K562 (cell line): ENCODE measurements at regions not wholly inside any gene's neighbourhood (a gene's known extent, or its start where the extent isn't known, plus 50 kb on each side); places are given as distances from the start of the nearest gene placed in this dataset.

ENCODE experiments used
- ATAC-seq: fragments of 200-7000 bp; cut with Tn5 transposase; 3 replicates; pipeline ENCODE4 v1.9.1; 2020; ENCODE audit warnings: moderate library complexity
- BruUV-seq: library from RNA; stranded (reverse); fragments of 400-500 nt; replicated peaks from 2 replicates; lab custom pipeline; 2021; lab: Mats Ljungman, UMichigan
- CTCF ChIA-PET: fragments of 300-600 bp; formaldehyde crosslinking; extraction: SDS; loops from one replicate; lab custom pipeline; 2021; ENCODE audit warnings: low intra/inter-chr PET ratio; lab: Yijun Ruan, JAX
- POLR2A ChIA-PET: fragments of 300-600, 350-650 bp; sonication (Branson Sonifier 250); formaldehyde crosslinking; extraction: SDS; loops from one replicate; lab custom pipeline; 2021; ENCODE audit warnings: antibody characterized with exemption, inconsistent platforms; lab: Yijun Ruan, JAX
- DNase-seq, 4 experiments: peaks; one replicate each; pipeline versions ENCODE4 v3.0.0 to v3.0.0-alpha.2; 2011 to 2018; ENCODE audit warnings: low spot score in 3 of 4, mixed read lengths in 3 of 4; ENCODE audit errors: extremely low read depth in 1 of 4
- FAIRE-seq: peaks from 2 replicates; lab custom pipeline; 2011; peaks lifted over from hg19 to GRCh38; lab: Jason Lieb, UNC
- H2AFZ ChIP-seq: 2 replicates; pipeline ENCODE4 v1.6.0; 2011; ENCODE audit warnings: low read depth, low read length, control low read depth, inconsistent platforms
- H3K27ac ChIP-seq: fragments of 200-600 bp; 3 replicates; pipeline ENCODE4 v1.8.0; 2011; ENCODE audit warnings: low read depth, mild to moderate bottlenecking, control low read depth, inconsistent platforms, low read length, moderate library complexity, mixed read lengths; ENCODE audit errors: extremely low read depth
- H3K27me3 ChIP-seq, 2 experiments: fragments of 300-600 bp in 1 of 2; 2 replicates in 1 of 2; 3 replicates in 1 of 2; pipeline versions ENCODE4 v1.6.0 to v1.8.0; 2011; ENCODE audit warnings: inconsistent platforms in 2 of 2, low read length in 2 of 2, mild to moderate bottlenecking in 1 of 2, mixed read lengths in 1 of 2, moderate library complexity in 1 of 2; ENCODE audit not compliant: control insufficient read depth in 2 of 2, insufficient read depth in 2 of 2
- H3K36me3 ChIP-seq: fragments of 300-600 bp; 3 replicates; pipeline ENCODE4 v1.8.0; 2011; ENCODE audit warnings: mild to moderate bottlenecking, low read length, inconsistent platforms; ENCODE audit not compliant: control insufficient read depth, insufficient read depth
- H3K4me1 ChIP-seq, 2 experiments: fragments of 200-600 bp in 1 of 2; replicated peaks in 1 of 2; 2 replicates in 1 of 2; 3 replicates in 1 of 2; pipeline versions ENCODE4 v1.5.1 to v1.8.0; 2011; ENCODE audit warnings: inconsistent platforms in 2 of 2, low read length in 2 of 2, mild to moderate bottlenecking in 1 of 2, mixed read lengths in 1 of 2, moderate library complexity in 1 of 2; ENCODE audit not compliant: control insufficient read depth in 2 of 2, insufficient read depth in 2 of 2
- H3K4me2 ChIP-seq: 2 replicates; pipeline ENCODE4 v1.6.1; 2011; ENCODE audit warnings: low read length, control low read depth, inconsistent platforms, mixed read lengths; ENCODE audit not compliant: insufficient read depth
- H3K4me3 ChIP-seq: fragments of 200-600 bp; sonication (generic), shearing (Covaris generic); 2 replicates; pipeline ENCODE4 v1.5.1; 2016; ENCODE audit warnings: control low read depth, inconsistent platforms
- H3K79me2 ChIP-seq: fragments of 200-600 bp; 3 replicates; pipeline ENCODE4 v1.8.0; 2011; ENCODE audit warnings: low read length, inconsistent platforms; ENCODE audit not compliant: control insufficient read depth, insufficient read depth
- H3K9ac ChIP-seq, 2 experiments: 2 replicates each; pipeline versions ENCODE4 v1.6.0 to v1.6.1; 2011; ENCODE audit warnings: low read depth in 2 of 2, low read length in 2 of 2, control low read depth in 1 of 2, inconsistent platforms in 1 of 2, mild to moderate bottlenecking in 1 of 2, mixed read lengths in 1 of 2; ENCODE audit not compliant: insufficient read depth in 1 of 2
- H3K9me1 ChIP-seq: one replicate; pipeline ENCODE4 v1.6.0; 2011; ENCODE audit warnings: inconsistent platforms, mild to moderate bottlenecking, low read length, moderate library complexity; ENCODE audit not compliant: control insufficient read depth, insufficient read depth
- H3K9me3 ChIP-seq: replicated peaks from 2 replicates; pipeline ENCODE4 v1.5.1; 2011; ENCODE audit warnings: low read depth, low read length, inconsistent platforms; ENCODE audit not compliant: control insufficient read depth, insufficient read depth
- H4K20me1 ChIP-seq: replicated peaks from 2 replicates; pipeline ENCODE4 v1.6.1; 2011; ENCODE audit warnings: low read length, inconsistent platforms, mixed read lengths; ENCODE audit not compliant: control insufficient read depth, insufficient read depth
- CHD4 ChIP-seq: fragments of 200-600 bp; sonication (generic); IDR thresholded peaks from 3 replicates; pipeline ENCODE4 v1.6.1; 2012; ENCODE audit warnings: low read depth, mild to moderate bottlenecking, mixed read lengths, low read length, inconsistent platforms; ENCODE audit not compliant: insufficient read depth, insufficient replicate concordance, poor library complexity, severe bottlenecking
- CUX1 ChIP-seq: fragments of 200-800 bp; sonication (Bioruptor generic); IDR thresholded peaks from 2 replicates; pipeline ENCODE4 v1.6.1; 2016; ENCODE audit warnings: missing genetic modification characterization, missing compliant biosample characterization
- POLR3G ChIP-seq: IDR thresholded peaks from 2 replicates; pipeline ENCODE4 v1.6.1; 2011; ENCODE audit not compliant: insufficient read length, insufficient replicate concordance; ENCODE audit errors: extremely low read depth
- SRF ChIP-seq, 2 experiments: fragments of 250-450, 450-650 bp in 1 of 2; sonication (Bioruptor Pico) in 1 of 2; sonication (generic) in 1 of 2; formaldehyde crosslinking; IDR thresholded peaks; 2 replicates each; pipeline versions ENCODE4 v1.5.0 to v1.5.1; 2020 to 2022; ENCODE audit warnings: mild to moderate bottlenecking in 1 of 2, missing genetic modification reagents in 1 of 2
- ZNF23 ChIP-seq: fragments of 250-450 bp; sonication (Bioruptor Pico); IDR thresholded peaks from 2 replicates; pipeline ENCODE4 v1.4.0; 2020; ENCODE audit warnings: mild to moderate bottlenecking
- ZSCAN29 ChIP-seq: fragments of 450-650 bp; IDR thresholded peaks from 2 replicates; pipeline ENCODE4 v1.6.1; 2017
- WGBS: fragments of 100-300 bp; shearing (Covaris generic); methylation state at CpG from one replicate; pipeline ENCODE4 v1.1.6; 2016; ENCODE audit warnings: low coverage, mixed read lengths; ENCODE audit not compliant: insufficient coverage; ENCODE audit errors: missing lambda C conversion rate; 5-methylcytosine and 5-hydroxymethylcytosine counted together
- in situ Hi-C: fragments of 300-500 bp; cut with MboI; formaldehyde crosslinking; loops from 4 replicates; pipeline ENCODE4 v1.15.0; 2018; ENCODE audit warnings: inconsistent platforms, mixed read lengths
- intact Hi-C: fragments of 100-400 bp; cut with micrococcal nuclease; formaldehyde crosslinking; loops from 2 replicates; pipeline ENCODE4 v1.14.2; 2022

GRCh38 chr22:48428631-48429371 lies 1398.9 kb downstream of the BRD1 start:
- H3K9me3 ChIP-seq: no peaks in the 10 kb centered on the region
- BruUV-seq: no TSS peak
- ChIA-PET POLR2A (no interaction called here), CTCF (no interaction called here)
- H3K79me2 ChIP-seq: no peaks in the 10 kb centered on the region
- no peaks in the 10 kb centered on the region for H4K20me1 ChIP-seq
- no peaks in the 10 kb centered on the region; a peak in 1 of 5 replicates for H3K27me3 ChIP-seq
- ATAC-seq (no peak), FAIRE-seq (no peak), DNase-seq (no peak)
- 0 out of 5 replicates have a peak, but pooled peaks cover 0 to 2% of the 10 kb centered on the region in 2 experiments for H3K4me1 ChIP-seq
- no peak overlapping the region for H3K4me3 ChIP-seq
- 2% methylated on average over 12 of the region's 18 CpGs for WGBS
- H3K27ac ChIP-seq: no peak overlapping the region
- no peak overlapping the region for H3K4me2 ChIP-seq
- H3K36me3 ChIP-seq: no peaks in the 10 kb centered on the region
- H2AFZ ChIP-seq: no peak overlapping the region
- in situ Hi-C loops: no loop called here
- no peak overlapping the region for H3K9ac ChIP-seq
- H3K9me1 ChIP-seq: no peaks in the 10 kb centered on the region
- intact Hi-C loops: no loop called here
- TF ChIP-seq SRF (CRISPR knock-in tag; IDR thresholded peaks at IDR 0.05): no peak
- peak; percentile 67; the same call in 1 of the 2 replicates for TF ChIP-seq ZSCAN29
- no peak for TF ChIP-seq ZNF23 (CRISPR knock-in tag)
- no peak for TF ChIP-seq POLR3G
- no peak for TF ChIP-seq CHD4
- TF ChIP-seq CUX1 (CRISPR knock-in tag): no peak
